ENCODE measurements at regions not wholly inside any gene's neighbourhood (a gene's known extent, or its start where the extent isn't known, plus 50 kb on each side); places are given as distances from the start of the nearest gene placed in this dataset.

DNA sequence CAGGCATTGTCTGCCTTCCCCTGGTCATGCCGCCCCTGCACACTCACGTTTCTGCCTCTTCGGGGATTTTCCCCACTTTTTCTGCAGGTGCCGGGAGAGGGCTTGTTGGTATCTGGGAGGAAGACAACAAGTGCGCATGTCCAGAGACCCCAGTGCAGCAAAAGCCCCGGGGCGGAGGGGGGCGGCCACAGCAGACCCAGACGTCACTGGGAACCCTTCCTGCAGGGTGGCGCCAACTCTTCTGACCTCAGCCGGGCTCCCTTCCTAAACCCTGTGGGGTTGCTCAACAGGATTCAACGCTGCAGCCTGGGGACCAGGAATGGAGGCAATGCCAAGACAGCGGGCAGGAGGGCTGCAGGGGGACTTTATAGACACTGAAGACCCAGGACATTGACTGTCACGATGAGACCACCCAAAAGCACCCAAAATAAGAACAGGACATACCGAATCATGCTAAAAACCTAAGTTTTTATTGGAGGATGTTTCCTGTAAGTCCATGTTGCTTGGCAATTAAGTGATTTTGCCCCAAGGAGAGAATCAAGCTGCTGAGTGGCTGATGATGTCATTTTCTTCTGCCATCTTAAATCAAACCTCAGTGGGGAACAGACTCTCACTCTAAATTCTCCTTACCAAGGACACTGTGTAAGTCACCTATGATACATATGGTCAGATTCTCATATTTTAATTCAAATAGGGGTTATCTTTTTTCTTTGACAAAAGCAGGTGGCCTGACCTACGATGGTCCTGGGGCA, 62.9 kb upstream of the SIMC1 start:
- no peak for DNase-seq (ENCODE audit: low read depth)
- H3K4me3 ChIP-seq (ENCODE audit: low read depth, low read length), result no peak overlapping the region
- FAIRE-seq, result no peak
- no peaks in the 10 kb centered on the region for H3K36me3 ChIP-seq (ENCODE audit: control insufficient read depth, insufficient read depth, low read length)
- peaks cover 2% of the 10 kb centered on the region for H3K27me3 ChIP-seq (ENCODE audit: control insufficient read depth, insufficient read depth, low read length)
- TF ChIP-seq CTCF (IDR thresholded peaks at IDR 0.05; ENCODE audit: insufficient read depth, low read length, severe bottlenecking), result no peak

DNA sequence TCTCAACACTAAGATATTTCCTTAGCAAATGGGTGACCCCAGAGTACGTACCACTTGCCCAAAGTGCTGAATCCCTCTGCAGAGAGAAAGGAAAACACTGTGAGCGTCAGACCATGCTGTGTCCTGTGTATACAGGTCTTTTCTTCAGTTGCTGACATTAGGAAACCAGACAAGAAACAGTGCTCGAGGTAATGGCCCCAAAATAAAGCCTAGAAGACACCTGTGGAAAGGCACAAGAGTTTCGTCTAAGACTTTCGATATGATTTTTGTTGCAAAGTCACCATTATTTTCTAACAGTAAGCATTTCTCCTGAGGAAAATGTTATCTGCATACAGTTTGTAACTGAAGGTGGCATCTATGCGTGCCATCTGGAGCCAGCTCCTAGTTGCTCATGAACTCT, 62.0 kb upstream of the SIMC1 start:
- TF ChIP-seq CTCF (IDR thresholded peaks at IDR 0.05; ENCODE audit: insufficient read depth, low read length, severe bottlenecking), result no peak
- no peak overlapping the region for H3K4me3 ChIP-seq (ENCODE audit: low read depth, low read length)
- H3K27me3 ChIP-seq (ENCODE audit: control insufficient read depth, insufficient read depth, low read length), result peaks cover 2% of the 10 kb centered on the region
- DNase-seq (ENCODE audit: low read depth) (no peak), FAIRE-seq (no peak)
- H3K36me3 ChIP-seq (ENCODE audit: control insufficient read depth, insufficient read depth, low read length), result no peaks in the 10 kb centered on the region

DNA sequence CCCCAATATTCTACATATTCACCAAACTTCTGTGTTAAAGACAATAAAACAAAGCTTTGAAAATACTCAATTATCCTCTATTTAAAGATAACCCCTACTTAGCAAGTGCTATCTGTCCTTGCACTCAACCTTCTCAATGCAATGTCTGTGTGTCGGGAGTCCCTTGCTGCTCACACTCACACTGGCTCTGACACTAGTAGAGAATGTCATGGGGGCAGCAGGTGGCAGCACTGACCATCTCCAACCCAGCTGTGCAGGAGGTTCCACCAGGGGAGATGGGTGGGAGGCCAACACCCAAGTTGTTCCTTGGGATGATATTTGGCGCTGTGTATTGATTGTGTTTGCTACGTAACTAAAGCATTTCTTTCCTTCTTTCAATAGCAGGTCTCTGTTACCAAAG, 59.4 kb upstream of the SIMC1 start:
- no peak for TF ChIP-seq CTCF (IDR thresholded peaks at IDR 0.05; ENCODE audit: insufficient read depth, low read length, severe bottlenecking)
- DNase-seq (ENCODE audit: low read depth), result no peak
- H3K27me3 ChIP-seq (ENCODE audit: control insufficient read depth, insufficient read depth, low read length), result peaks cover 2% of the 10 kb centered on the region
- H3K4me3 ChIP-seq (ENCODE audit: low read depth, low read length), result no peak overlapping the region
- H3K36me3 ChIP-seq (ENCODE audit: control insufficient read depth, insufficient read depth, low read length), result no peaks in the 10 kb centered on the region
- no peak for FAIRE-seq

- no peaks in the 10 kb centered on the region for H3K27me3 ChIP-seq (ENCODE audit: control insufficient read depth, insufficient read depth, low read length)
- peak; percentile 13 for DNase-seq (ENCODE audit: low read depth)
Observed at GRCh38 chr5:176180339-176180738, 57.9 kb upstream of the SIMC1 start.

DNA sequence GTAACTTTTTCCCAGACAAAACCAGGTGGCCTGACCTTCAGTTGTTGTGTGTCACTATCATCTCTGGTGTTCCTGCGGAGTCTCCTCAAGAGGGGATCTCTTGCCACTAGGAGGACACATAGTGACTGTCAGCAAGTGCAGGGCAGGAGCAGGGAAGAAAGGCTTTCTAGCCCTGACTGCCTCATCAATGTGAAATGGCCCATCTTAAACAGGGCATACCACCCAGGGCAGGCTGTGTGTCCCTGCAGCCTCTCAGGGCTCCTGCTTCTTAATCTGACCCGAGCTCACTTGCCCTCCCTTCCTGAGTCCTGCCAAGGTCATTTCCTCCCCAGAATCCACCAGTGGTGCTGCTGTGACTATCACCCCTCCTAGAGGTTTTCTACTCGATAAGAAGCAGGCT, 57.4 kb upstream of the SIMC1 start:
- TF ChIP-seq CTCF (IDR thresholded peaks at IDR 0.05; ENCODE audit: insufficient read depth, low read length, severe bottlenecking), result no peak
- H3K27me3 ChIP-seq (ENCODE audit: control insufficient read depth, insufficient read depth, low read length), result no peaks in the 10 kb centered on the region
- FAIRE-seq (no peak), DNase-seq (ENCODE audit: low read depth) (no peak)
- no peaks in the 10 kb centered on the region for H3K36me3 ChIP-seq (ENCODE audit: control insufficient read depth, insufficient read depth, low read length)
- no peak overlapping the region for H3K4me3 ChIP-seq (ENCODE audit: low read depth, low read length)

More at GRCh38 chr5:176180339-176180738, 57.9 kb upstream of the SIMC1 start:
- no peak for FAIRE-seq
- no peak for TF ChIP-seq CTCF (IDR thresholded peaks at IDR 0.05; ENCODE audit: insufficient read depth, low read length, severe bottlenecking)
- Histone ChIP-seq H3K4me3 (ENCODE audit: low read depth, low read length) (no peak overlapping the region), H3K36me3 (ENCODE audit: control insufficient read depth, insufficient read depth, low read length) (no peaks in the 10 kb centered on the region)

Data from bronchial epithelial cell (primary cell).